Activated CD4-positive, alpha-beta T cell treated with anti-CD3 and anti-CD28 coated beads, Interleukin-2, amount 50 U/mL, for 4 hours (primary cell): ENCODE measurements at regions not wholly inside any gene's neighbourhood (a gene's known extent, or its start where the extent isn't known, plus 50 kb on each side); places are given as distances from the start of the nearest gene placed in this dataset.
"Not testable (repeated sequence)": the region's sequence is repeated elsewhere in the genome, so short reads cannot be mapped to it uniquely, and the experiment has no call there.

Experiments used
- DNase-seq, 2 experiments: peaks; one replicate each; pipeline ENCODE4 v3.0.0-alpha.2; 2020

GRCh38 chr3:182424006-182424405, 369.3 kb upstream of the ATP11B start:
- DNase-seq: no peak

- DNase-seq: not testable (repeated sequence)
These were observed 367.2 kb upstream of the ATP11B start for GRCh38 chr3:182425926-182426718.

- DNase-seq: not testable (repeated sequence)
These were observed 361.3 kb upstream of the ATP11B start for GRCh38 chr3:182431972-182432371.

GRCh38 chr3:182435860-182436259, 357.4 kb upstream of the ATP11B start:
- DNase-seq: no peak

GRCh38 chr3:182436547-182436946, 356.8 kb upstream of the ATP11B start:
- DNase-seq: no peak

- DNase-seq: no peak
These were observed 354.9 kb upstream of the ATP11B start for GRCh38 chr3:182438398-182438797.

- DNase-seq: no peak
These were observed 353.2 kb upstream of the ATP11B start for GRCh38 chr3:182440101-182440500.

- DNase-seq: no peak
These were observed 347.7 kb upstream of the ATP11B start for GRCh38 chr3:182445576-182445975.

GRCh38 chr3:182450942-182451787, 342.1 kb upstream of the ATP11B start:
- DNase-seq: no peak

GRCh38 chr3:182451871-182452270, 341.4 kb upstream of the ATP11B start:
- no peak for DNase-seq

GRCh38 chr3:182455011-182455410, 338.3 kb upstream of the ATP11B start:
- DNase-seq: no peak

GRCh38 chr3:182460303-182460702, 333.0 kb upstream of the ATP11B start:
- no peak for DNase-seq

- no peak for DNase-seq
These were observed 331.2 kb upstream of the ATP11B start for GRCh38 chr3:182462152-182462551.

- DNase-seq: no peak
These were observed 328.7 kb upstream of the ATP11B start for GRCh38 chr3:182464513-182465145.

- DNase-seq: no peak
These were observed 327.8 kb upstream of the ATP11B start for GRCh38 chr3:182465301-182466185.

- no peak for DNase-seq
These were observed 324.2 kb upstream of the ATP11B start for GRCh38 chr3:182469086-182469485.

- no peak for DNase-seq
These were observed 323.1 kb upstream of the ATP11B start for GRCh38 chr3:182470187-182470586.

GRCh38 chr3:182473191-182473710, 320.1 kb upstream of the ATP11B start:
- no peak for DNase-seq

GRCh38 chr3:182478369-182478768, 314.9 kb upstream of the ATP11B start:
- no peak for DNase-seq

GRCh38 chr3:182479419-182480336, 313.6 kb upstream of the ATP11B start:
- DNase-seq: no peak

- DNase-seq: no peak
These were observed 310.6 kb upstream of the ATP11B start for GRCh38 chr3:182482705-182483104.
